Mammary epithelial cell (primary cell): ENCODE measurements at regions not wholly inside any gene's neighbourhood (a gene's known extent, or its start where the extent isn't known, plus 50 kb on each side); places are given as distances from the start of the nearest gene placed in this dataset.

ENCODE experiments used
- EZH2 ChIP-seq: IDR thresholded peaks from 2 replicates; pipeline ENCODE4 v1.6.1; 2012; ENCODE audit warnings: low read length, inconsistent platforms, borderline replicate concordance
- TF ChIP-seq, protein P1 (sequence below), 2 donors: IDR thresholded peaks in 1 of 2; conservative IDR thresholded peaks in 1 of 2; 2 replicates each; pipeline ENCODE4 v1.5.1; 2011 to 2012; ENCODE audit warnings: inconsistent platforms in 2 of 2, low read length in 2 of 2, mild to moderate bottlenecking in 2 of 2, control low read depth in 1 of 2, low read depth in 1 of 2; ENCODE audit not compliant: insufficient read depth in 1 of 2; ENCODE audit errors: extremely low read depth in 1 of 2

DNA sequence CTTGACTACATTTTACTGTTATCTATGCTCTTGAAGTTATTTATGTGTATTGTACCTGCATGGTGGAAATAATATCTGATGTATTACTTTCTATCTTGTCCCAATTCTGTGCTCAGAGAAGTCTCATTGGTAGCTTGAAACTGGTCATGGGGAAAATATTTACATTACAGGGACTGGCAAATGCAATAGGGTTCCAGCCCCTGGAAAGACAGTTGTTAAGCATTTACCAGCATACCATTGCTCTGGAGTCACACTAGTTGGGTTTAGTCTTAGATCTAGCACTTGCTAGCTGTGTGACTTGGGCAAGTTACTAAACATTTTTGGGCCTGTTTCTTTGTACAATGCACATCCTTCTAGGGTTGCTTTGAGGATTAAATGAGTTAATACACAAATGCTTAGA, 86.3 kb upstream of the NRXN3 start:
- TF ChIP-seq, protein P1, sequence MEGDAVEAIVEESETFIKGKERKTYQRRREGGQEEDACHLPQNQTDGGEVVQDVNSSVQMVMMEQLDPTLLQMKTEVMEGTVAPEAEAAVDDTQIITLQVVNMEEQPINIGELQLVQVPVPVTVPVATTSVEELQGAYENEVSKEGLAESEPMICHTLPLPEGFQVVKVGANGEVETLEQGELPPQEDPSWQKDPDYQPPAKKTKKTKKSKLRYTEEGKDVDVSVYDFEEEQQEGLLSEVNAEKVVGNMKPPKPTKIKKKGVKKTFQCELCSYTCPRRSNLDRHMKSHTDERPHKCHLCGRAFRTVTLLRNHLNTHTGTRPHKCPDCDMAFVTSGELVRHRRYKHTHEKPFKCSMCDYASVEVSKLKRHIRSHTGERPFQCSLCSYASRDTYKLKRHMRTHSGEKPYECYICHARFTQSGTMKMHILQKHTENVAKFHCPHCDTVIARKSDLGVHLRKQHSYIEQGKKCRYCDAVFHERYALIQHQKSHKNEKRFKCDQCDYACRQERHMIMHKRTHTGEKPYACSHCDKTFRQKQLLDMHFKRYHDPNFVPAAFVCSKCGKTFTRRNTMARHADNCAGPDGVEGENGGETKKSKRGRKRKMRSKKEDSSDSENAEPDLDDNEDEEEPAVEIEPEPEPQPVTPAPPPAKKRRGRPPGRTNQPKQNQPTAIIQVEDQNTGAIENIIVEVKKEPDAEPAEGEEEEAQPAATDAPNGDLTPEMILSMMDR (conservative IDR thresholded peaks at IDR 0.05 in 1 of 2, IDR thresholded peaks at IDR 0.05 in 1 of 2; ENCODE audit: extremely low read depth in 1 of 2, insufficient read depth in 1 of 2, low read depth in 1 of 2, low read length in 2 of 2) = no peak
- TF ChIP-seq EZH2 = no peak
